Activated naive CD4-positive, alpha-beta T cell treated with anti-CD3 and anti-CD28 coated beads, Interleukin-2, amount 50 U/mL, for 24 hours (primary cell): ENCODE measurements at regions not wholly inside any gene's neighbourhood (a gene's known extent, or its start where the extent isn't known, plus 50 kb on each side); places are given as distances from the start of the nearest gene placed in this dataset.
"Not testable (repeated sequence)": the region's sequence is repeated elsewhere in the genome, so short reads cannot be mapped to it uniquely, and the experiment has no call there.

Experiments used
- H3K27ac Mint-ChIP-seq: one replicate; pipeline ENCODE4 v1.8.0; 2021; ENCODE audit warnings: mild to moderate bottlenecking, mixed read lengths
- H3K27me3 Mint-ChIP-seq: one replicate; pipeline ENCODE4 v1.8.0; 2021; ENCODE audit warnings: mixed read lengths
- H3K36me3 Mint-ChIP-seq: one replicate; pipeline ENCODE4 v1.8.0; 2021; ENCODE audit warnings: mixed read lengths
- H3K4me1 Mint-ChIP-seq: one replicate; pipeline ENCODE4 v1.8.0; 2021; ENCODE audit warnings: mixed read lengths
- H3K4me3 Mint-ChIP-seq: one replicate; pipeline ENCODE4 v1.8.0; 2021; ENCODE audit warnings: mild to moderate bottlenecking, mixed read lengths
- H3K9me3 Mint-ChIP-seq: one replicate; pipeline ENCODE4 v1.8.0; 2021; ENCODE audit warnings: mixed read lengths

- H3K4me3 Mint-ChIP-seq, result no peak overlapping the region
- H3K9me3 Mint-ChIP-seq, result no peaks in the 10 kb centered on the region
- H3K27ac Mint-ChIP-seq, result no peak overlapping the region
- H3K27me3 Mint-ChIP-seq, result no peaks in the 10 kb centered on the region
- no peaks in the 10 kb centered on the region for H3K4me1 Mint-ChIP-seq
- no peaks in the 10 kb centered on the region for H3K36me3 Mint-ChIP-seq
Observed at GRCh38 chr5:91954136-91954535, 571.0 kb upstream of the ARRDC3 start.

GRCh38 chr5:91950328-91950727 lies 567.2 kb upstream of the ARRDC3 start:
- Mint-ChIP-seq H3K4me3 (no peak overlapping the region), H3K27me3 (no peaks in the 10 kb centered on the region), H3K4me1 (no peaks in the 10 kb centered on the region), H3K9me3 (no peaks in the 10 kb centered on the region), H3K36me3 (no peaks in the 10 kb centered on the region), H3K27ac (no peak overlapping the region)

GRCh38 chr5:91946870-91947269 lies 563.8 kb upstream of the ARRDC3 start:
- H3K36me3 Mint-ChIP-seq, result no peaks in the 10 kb centered on the region
- H3K4me1 Mint-ChIP-seq, result no peaks in the 10 kb centered on the region
- H3K4me3 Mint-ChIP-seq, result no peak overlapping the region
- H3K27me3 Mint-ChIP-seq, result no peaks in the 10 kb centered on the region
- H3K27ac Mint-ChIP-seq, result no peak overlapping the region
- H3K9me3 Mint-ChIP-seq, result no peaks in the 10 kb centered on the region

GRCh38 chr5:91941588-91941987 lies 558.5 kb upstream of the ARRDC3 start:
- Mint-ChIP-seq H3K4me3 (no peak overlapping the region), H3K36me3 (no peaks in the 10 kb centered on the region), H3K27ac (no peak overlapping the region), H3K27me3 (no peaks in the 10 kb centered on the region), H3K9me3 (no peaks in the 10 kb centered on the region), H3K4me1 (no peaks in the 10 kb centered on the region)

- no peak overlapping the region for H3K27ac Mint-ChIP-seq
- H3K4me3 Mint-ChIP-seq, result no peak overlapping the region
- no peaks in the 10 kb centered on the region for H3K36me3 Mint-ChIP-seq
- no peaks in the 10 kb centered on the region for H3K9me3 Mint-ChIP-seq
- H3K27me3 Mint-ChIP-seq, result no peaks in the 10 kb centered on the region
- no peaks in the 10 kb centered on the region for H3K4me1 Mint-ChIP-seq
Observed at GRCh38 chr5:91938441-91938840, 555.3 kb upstream of the ARRDC3 start.

- H3K4me3 Mint-ChIP-seq, result no peak overlapping the region
- no peaks in the 10 kb centered on the region for H3K27me3 Mint-ChIP-seq
Observed at GRCh38 chr5:91937121-91937520, 554.0 kb upstream of the ARRDC3 start.

GRCh38 chr5:91929522-91929817 lies 546.4 kb upstream of the ARRDC3 start:
- Mint-ChIP-seq H3K27me3 (no peaks in the 10 kb centered on the region), H3K36me3 (no peaks in the 10 kb centered on the region), H3K9me3 (no peaks in the 10 kb centered on the region), H3K27ac (no peak overlapping the region), H3K4me3 (no peak overlapping the region), H3K4me1 (no peaks in the 10 kb centered on the region)

More at GRCh38 chr5:91937121-91937520, 554.0 kb upstream of the ARRDC3 start:
- Mint-ChIP-seq H3K36me3 (no peaks in the 10 kb centered on the region), H3K9me3 (no peaks in the 10 kb centered on the region), H3K4me1 (no peaks in the 10 kb centered on the region), H3K27ac (no peak overlapping the region)

- no peaks in the 10 kb centered on the region for H3K27me3 Mint-ChIP-seq
- H3K4me3 Mint-ChIP-seq, result no peak overlapping the region
- H3K36me3 Mint-ChIP-seq, result no peaks in the 10 kb centered on the region
- no peaks in the 10 kb centered on the region for H3K4me1 Mint-ChIP-seq
- no peak overlapping the region for H3K27ac Mint-ChIP-seq
- no peaks in the 10 kb centered on the region for H3K9me3 Mint-ChIP-seq
Observed at GRCh38 chr5:91928754-91929521, 545.8 kb upstream of the ARRDC3 start.

GRCh38 chr5:91927439-91927838 lies 544.3 kb upstream of the ARRDC3 start:
- no peaks in the 10 kb centered on the region for H3K27me3 Mint-ChIP-seq
- H3K36me3 Mint-ChIP-seq, result no peaks in the 10 kb centered on the region
- H3K9me3 Mint-ChIP-seq, result no peaks in the 10 kb centered on the region
- H3K27ac Mint-ChIP-seq, result no peak overlapping the region
- no peak overlapping the region for H3K4me3 Mint-ChIP-seq
- H3K4me1 Mint-ChIP-seq, result no peaks in the 10 kb centered on the region

GRCh38 chr5:91925249-91925648 lies 542.1 kb upstream of the ARRDC3 start:
- H3K36me3 Mint-ChIP-seq, result no peaks in the 10 kb centered on the region

GRCh38 chr5:91917037-91917814 lies 534.1 kb upstream of the ARRDC3 start:
- not testable (repeated sequence) for H3K9me3 Mint-ChIP-seq, H3K4me1 Mint-ChIP-seq, H3K36me3 Mint-ChIP-seq, H3K27ac Mint-ChIP-seq, H3K27me3 Mint-ChIP-seq, H3K4me3 Mint-ChIP-seq

More at GRCh38 chr5:91925249-91925648, 542.1 kb upstream of the ARRDC3 start:
- H3K27ac Mint-ChIP-seq, result no peak overlapping the region
- H3K4me3 Mint-ChIP-seq, result no peak overlapping the region
- no peaks in the 10 kb centered on the region for H3K9me3 Mint-ChIP-seq
- H3K4me1 Mint-ChIP-seq, result no peaks in the 10 kb centered on the region
- peaks cover under 1% of the 10 kb centered on the region for H3K27me3 Mint-ChIP-seq

GRCh38 chr5:91910655-91911054 lies 527.5 kb upstream of the ARRDC3 start:
- Mint-ChIP-seq H3K36me3 (no peaks in the 10 kb centered on the region), H3K4me3 (no peak overlapping the region), H3K27ac (no peak overlapping the region), H3K9me3 (peaks cover 5% of the 10 kb centered on the region), H3K27me3 (no peaks in the 10 kb centered on the region), H3K4me1 (no peaks in the 10 kb centered on the region)

GRCh38 chr5:91910247-91910646 lies 527.1 kb upstream of the ARRDC3 start:
- Mint-ChIP-seq H3K4me3 (no peak overlapping the region), H3K9me3 (peaks cover 5% of the 10 kb centered on the region), H3K36me3 (no peaks in the 10 kb centered on the region), H3K27me3 (no peaks in the 10 kb centered on the region), H3K27ac (no peak overlapping the region), H3K4me1 (no peaks in the 10 kb centered on the region)

GRCh38 chr5:91906494-91906893 lies 523.4 kb upstream of the ARRDC3 start:
- Mint-ChIP-seq H3K36me3 (no peaks in the 10 kb centered on the region), H3K9me3 (peaks cover 5% of the 10 kb centered on the region), H3K27ac (no peak overlapping the region), H3K27me3 (no peaks in the 10 kb centered on the region), H3K4me1 (no peaks in the 10 kb centered on the region), H3K4me3 (no peak overlapping the region)

GRCh38 chr5:91906027-91906426 lies 522.9 kb upstream of the ARRDC3 start:
- no peaks in the 10 kb centered on the region for H3K4me1 Mint-ChIP-seq
- H3K27ac Mint-ChIP-seq, result no peak overlapping the region
- no peak overlapping the region for H3K4me3 Mint-ChIP-seq
- H3K36me3 Mint-ChIP-seq, result no peaks in the 10 kb centered on the region
- peaks cover 5% of the 10 kb centered on the region for H3K9me3 Mint-ChIP-seq
- no peaks in the 10 kb centered on the region for H3K27me3 Mint-ChIP-seq

GRCh38 chr5:91898898-91899297 lies 515.8 kb upstream of the ARRDC3 start:
- Mint-ChIP-seq H3K9me3 (no peaks in the 10 kb centered on the region), H3K27me3 (no peaks in the 10 kb centered on the region), H3K4me1 (no peaks in the 10 kb centered on the region), H3K4me3 (no peak overlapping the region), H3K36me3 (no peaks in the 10 kb centered on the region), H3K27ac (no peak overlapping the region)
